DOHH2 (cell line): ENCODE measurements at regions not wholly inside any gene's neighbourhood (a gene's known extent, or its start where the extent isn't known, plus 50 kb on each side); places are given as distances from the start of the nearest gene placed in this dataset.

ENCODE experiments used
- EZH2phosphoT487 ChIP-seq: fragments of 200-600 bp; sonication (generic); IDR thresholded peaks from 2 replicates; pipeline ENCODE4 v1.6.1; 2017; ENCODE audit warnings: borderline replicate concordance, mild to moderate bottlenecking, antibody characterized with exemption, low read length, moderate library complexity, mixed read lengths
- TF ChIP-seq, protein P1 (sequence below): fragments of 200-600 bp; sonication (generic); IDR thresholded peaks from one replicate; pipeline ENCODE4 v1.5.1; 2014; ENCODE audit warnings: antibody characterized with exemption, mild to moderate bottlenecking, low read depth, low read length; ENCODE audit not compliant: poor library complexity, severe bottlenecking

DNA sequence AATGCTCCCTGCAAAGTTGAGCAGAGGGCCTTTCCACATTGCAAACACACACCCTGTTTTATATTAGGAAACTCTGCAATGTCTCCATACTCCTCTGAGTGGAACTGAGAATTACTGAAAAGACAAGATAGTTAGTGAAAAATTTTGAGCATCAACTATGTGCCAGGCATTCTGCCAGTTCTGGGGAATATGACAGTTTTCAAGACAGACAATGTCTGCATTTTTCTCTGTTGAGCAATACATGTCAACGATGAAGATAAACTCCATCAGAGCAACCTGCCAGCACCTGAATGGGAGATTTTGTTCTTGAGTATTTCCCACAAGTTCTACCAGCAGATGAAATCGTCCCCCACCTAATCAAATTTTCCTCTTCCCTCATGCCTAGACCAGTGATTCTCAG is 203.4 kb upstream of the BMPER start:
- TF ChIP-seq, protein P1, sequence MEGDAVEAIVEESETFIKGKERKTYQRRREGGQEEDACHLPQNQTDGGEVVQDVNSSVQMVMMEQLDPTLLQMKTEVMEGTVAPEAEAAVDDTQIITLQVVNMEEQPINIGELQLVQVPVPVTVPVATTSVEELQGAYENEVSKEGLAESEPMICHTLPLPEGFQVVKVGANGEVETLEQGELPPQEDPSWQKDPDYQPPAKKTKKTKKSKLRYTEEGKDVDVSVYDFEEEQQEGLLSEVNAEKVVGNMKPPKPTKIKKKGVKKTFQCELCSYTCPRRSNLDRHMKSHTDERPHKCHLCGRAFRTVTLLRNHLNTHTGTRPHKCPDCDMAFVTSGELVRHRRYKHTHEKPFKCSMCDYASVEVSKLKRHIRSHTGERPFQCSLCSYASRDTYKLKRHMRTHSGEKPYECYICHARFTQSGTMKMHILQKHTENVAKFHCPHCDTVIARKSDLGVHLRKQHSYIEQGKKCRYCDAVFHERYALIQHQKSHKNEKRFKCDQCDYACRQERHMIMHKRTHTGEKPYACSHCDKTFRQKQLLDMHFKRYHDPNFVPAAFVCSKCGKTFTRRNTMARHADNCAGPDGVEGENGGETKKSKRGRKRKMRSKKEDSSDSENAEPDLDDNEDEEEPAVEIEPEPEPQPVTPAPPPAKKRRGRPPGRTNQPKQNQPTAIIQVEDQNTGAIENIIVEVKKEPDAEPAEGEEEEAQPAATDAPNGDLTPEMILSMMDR, result no peak
- no peak for TF ChIP-seq EZH2phosphoT487
